A673 (cell line): ENCODE measurements at regions not wholly inside any gene's neighbourhood (a gene's known extent, or its start where the extent isn't known, plus 50 kb on each side); places are given as distances from the start of the nearest gene placed in this dataset.

ENCODE experiments used
- BruUV-seq: library from RNA; stranded (reverse); fragments of 400-500 nt; replicated peaks from 2 replicates; lab custom pipeline; 2021; lab: Mats Ljungman, UMichigan
- CTCF ChIA-PET: fragments of 300-600 bp; sonication (Branson Sonifier 250); formaldehyde crosslinking; loops from one replicate; lab custom pipeline; 2022; ENCODE audit warnings: antibody characterized with exemption; lab: Charles Lee
- POLR2A ChIA-PET: fragments of 300-600 bp; sonication (Branson Sonifier 250); formaldehyde crosslinking; loops from one replicate; lab custom pipeline; 2022; ENCODE audit warnings: antibody characterized with exemption; ENCODE audit not compliant: low non-redundant PET; lab: Charles Lee
- DNase-seq: peaks from one replicate; pipeline ENCODE4 v3.0.0-alpha.2; 2015; ENCODE audit warnings: low spot score
- H3K27ac ChIP-seq: fragments of 200-600 bp; sonication (generic); 2 replicates; pipeline ENCODE4 v1.5.1; 2016; ENCODE audit warnings: mixed run types, low read depth, mild to moderate bottlenecking, mixed read lengths, antibody characterized with exemption, low read length; ENCODE audit not compliant: poor library complexity, severe bottlenecking
- H3K27me3 ChIP-seq: fragments of 200-600 bp; sonication (generic); replicated peaks from 2 replicates; pipeline ENCODE4 v1.6.1; 2017; ENCODE audit warnings: mixed run types, low read depth, mild to moderate bottlenecking, mixed read lengths, antibody characterized with exemption, low read length; ENCODE audit not compliant: insufficient read depth, poor library complexity
- H3K36me3 ChIP-seq: fragments of 200-600 bp; sonication (generic); 2 replicates; pipeline ENCODE4 v1.6.1; 2016; ENCODE audit warnings: mixed run types, mild to moderate bottlenecking, mixed read lengths, antibody characterized with exemption, low read length; ENCODE audit not compliant: insufficient read depth, poor library complexity, severe bottlenecking
- H3K4me1 ChIP-seq: fragments of 200-600 bp; sonication (generic); 2 replicates; pipeline ENCODE4 v1.6.1; 2017; ENCODE audit warnings: mixed run types, mild to moderate bottlenecking, mixed read lengths, antibody characterized with exemption, low read length; ENCODE audit not compliant: insufficient read depth, poor library complexity, severe bottlenecking
- H3K4me3 ChIP-seq: fragments of 200-600 bp; sonication (generic); 2 replicates; pipeline ENCODE4 v1.5.1; 2016; ENCODE audit warnings: low read depth, mixed run types, mild to moderate bottlenecking, mixed read lengths, low read length; ENCODE audit not compliant: poor library complexity, severe bottlenecking
- H3K9me3 ChIP-seq: fragments of 200-600 bp; sonication (generic); 2 replicates; pipeline ENCODE4 v1.6.1; 2016; ENCODE audit warnings: mixed run types, low read depth, mild to moderate bottlenecking, mixed read lengths, antibody characterized with exemption, low read length; ENCODE audit not compliant: poor library complexity, severe bottlenecking
- EZH2 ChIP-seq: fragments of 200-600 bp; sonication (generic); IDR thresholded peaks from 2 replicates; pipeline ENCODE4 v1.6.1; 2017; ENCODE audit warnings: borderline replicate concordance, low read depth, mild to moderate bottlenecking, mixed read lengths, antibody characterized with exemption, low read length; ENCODE audit not compliant: poor library complexity, severe bottlenecking
- intact Hi-C: fragments of 100-400 bp; cut with micrococcal nuclease; formaldehyde crosslinking; loops from one replicate; pipeline ENCODE4 v1.10.0; 2022; ENCODE audit not compliant: unreplicated experiment
- TF ChIP-seq, protein P1 (sequence below): fragments of 300-800, 200-600 bp; sonication (generic); conservative IDR thresholded peaks from 2 replicates; pipeline ENCODE4 v1.5.1; 2017; ENCODE audit warnings: low read depth, mild to moderate bottlenecking, antibody characterized with exemption, low read length, moderate library complexity, mixed read lengths

DNA sequence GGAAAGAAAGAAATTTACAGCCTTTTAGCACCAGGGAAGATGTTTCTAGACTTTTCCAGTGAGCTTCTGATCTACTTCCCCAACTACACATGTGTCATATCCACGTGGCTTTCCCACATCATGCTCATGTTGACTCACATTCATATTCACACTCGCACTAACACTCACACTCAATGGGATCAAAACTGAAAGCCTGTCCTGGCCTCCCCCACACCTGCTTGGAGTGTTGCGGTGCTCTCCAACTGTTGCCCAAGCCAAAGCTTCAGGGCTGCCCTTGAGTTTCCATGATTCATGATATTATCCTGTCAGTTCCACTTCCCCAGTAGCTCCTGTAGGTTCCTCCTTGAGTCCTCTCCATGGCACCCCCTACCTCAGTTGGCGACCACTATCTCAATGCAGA is 444.4 kb downstream of the GATA3 start:
- no peak for DNase-seq
- no peaks in the 10 kb centered on the region for H3K4me1 ChIP-seq
- H3K27ac ChIP-seq, result no peak overlapping the region
- H3K9me3 ChIP-seq, result no peaks in the 10 kb centered on the region
- intact Hi-C loops, result no loop called here
- H3K27me3 ChIP-seq, result no peaks in the 10 kb centered on the region
- BruUV-seq, result no TSS peak
- ChIA-PET POLR2A (interaction anchor here (0.6 kb wide), 1 partner anchor 15 kb away, joined by 11 read pairs; no protein-coding TSS in a partner anchor), CTCF (no interaction called here)
- H3K36me3 ChIP-seq, result no peaks in the 10 kb centered on the region
- no peak overlapping the region for H3K4me3 ChIP-seq
- no peak for TF ChIP-seq EZH2
- TF ChIP-seq, protein P1, sequence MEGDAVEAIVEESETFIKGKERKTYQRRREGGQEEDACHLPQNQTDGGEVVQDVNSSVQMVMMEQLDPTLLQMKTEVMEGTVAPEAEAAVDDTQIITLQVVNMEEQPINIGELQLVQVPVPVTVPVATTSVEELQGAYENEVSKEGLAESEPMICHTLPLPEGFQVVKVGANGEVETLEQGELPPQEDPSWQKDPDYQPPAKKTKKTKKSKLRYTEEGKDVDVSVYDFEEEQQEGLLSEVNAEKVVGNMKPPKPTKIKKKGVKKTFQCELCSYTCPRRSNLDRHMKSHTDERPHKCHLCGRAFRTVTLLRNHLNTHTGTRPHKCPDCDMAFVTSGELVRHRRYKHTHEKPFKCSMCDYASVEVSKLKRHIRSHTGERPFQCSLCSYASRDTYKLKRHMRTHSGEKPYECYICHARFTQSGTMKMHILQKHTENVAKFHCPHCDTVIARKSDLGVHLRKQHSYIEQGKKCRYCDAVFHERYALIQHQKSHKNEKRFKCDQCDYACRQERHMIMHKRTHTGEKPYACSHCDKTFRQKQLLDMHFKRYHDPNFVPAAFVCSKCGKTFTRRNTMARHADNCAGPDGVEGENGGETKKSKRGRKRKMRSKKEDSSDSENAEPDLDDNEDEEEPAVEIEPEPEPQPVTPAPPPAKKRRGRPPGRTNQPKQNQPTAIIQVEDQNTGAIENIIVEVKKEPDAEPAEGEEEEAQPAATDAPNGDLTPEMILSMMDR, result no peak

DNA sequence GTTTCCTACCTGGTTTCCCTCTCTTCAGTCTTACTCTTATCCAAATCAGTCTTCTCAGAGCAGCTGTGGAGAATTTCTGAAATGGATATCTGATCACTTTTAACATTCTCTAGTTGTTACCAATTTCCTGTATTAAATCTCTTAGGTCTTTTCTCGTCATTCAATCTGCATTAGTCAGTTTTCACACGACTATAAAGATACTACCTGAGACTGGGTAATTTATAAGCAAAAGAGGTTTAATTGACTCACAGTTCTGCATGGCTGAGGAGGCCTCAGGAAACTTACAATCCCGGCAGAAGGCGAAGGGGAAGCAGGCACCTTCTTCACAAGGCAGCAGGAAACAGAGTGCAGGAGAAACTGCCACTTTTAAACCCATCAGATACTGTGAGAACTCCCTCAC is 444.8 kb downstream of the GATA3 start:
- CTCF ChIA-PET, result no interaction called here

DNA sequence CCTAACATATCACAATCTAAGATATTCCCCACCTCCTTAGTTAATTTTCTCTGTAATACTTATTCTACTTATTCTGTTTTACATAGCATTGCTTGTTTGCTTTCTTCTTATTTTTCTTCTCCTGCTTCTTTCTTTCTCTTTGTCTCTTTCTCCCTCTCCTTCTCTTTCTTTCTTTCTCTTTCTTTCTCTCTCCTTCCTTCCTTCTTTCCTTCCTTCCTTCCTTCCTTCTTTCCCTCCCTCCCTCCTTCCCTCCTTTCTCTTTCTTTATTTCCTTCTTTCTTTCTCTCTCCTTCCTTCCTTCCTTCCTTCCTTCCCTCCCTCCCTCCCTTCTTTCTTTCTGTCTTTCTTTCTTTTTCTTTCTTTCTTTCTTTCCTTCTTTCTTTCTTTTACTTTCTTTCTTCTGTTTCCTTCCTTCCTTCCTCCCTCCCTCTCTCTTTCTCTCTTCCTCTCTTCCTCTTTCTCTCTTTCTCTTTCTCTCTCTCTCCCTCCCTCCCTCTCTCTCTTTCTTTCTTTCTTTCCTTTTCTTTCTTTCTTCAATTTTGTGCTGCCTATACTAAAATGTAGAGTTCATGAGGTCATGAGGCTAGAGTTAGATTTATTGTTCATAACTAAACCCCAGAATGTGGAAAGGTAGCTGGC is 445.4 kb downstream of the GATA3 start:
- ChIA-PET CTCF (no interaction called here), POLR2A (interaction anchor here (0.6 kb wide), 1 partner anchor 14 kb away, joined by 11 read pairs; no protein-coding TSS in a partner anchor)
- no peak for DNase-seq
- no TSS peak for BruUV-seq
- Histone ChIP-seq H3K4me1 (no peaks in the 10 kb centered on the region), H3K36me3 (no peaks in the 10 kb centered on the region), H3K27me3 (no peaks in the 10 kb centered on the region), H3K9me3 (no peaks in the 10 kb centered on the region), H3K4me3 (no peak overlapping the region), H3K27ac (no peak overlapping the region)
- no peak for TF ChIP-seq EZH2
- TF ChIP-seq, protein P1, result no peak
- intact Hi-C loops, result no loop called here

More for the DNA sequence above, 444.8 kb downstream of the GATA3 start:
- Histone ChIP-seq H3K27ac (no peak overlapping the region), H3K4me1 (no peaks in the 10 kb centered on the region), H3K9me3 (no peaks in the 10 kb centered on the region), H3K4me3 (no peak overlapping the region), H3K36me3 (no peaks in the 10 kb centered on the region), H3K27me3 (no peaks in the 10 kb centered on the region)
- intact Hi-C loops, result no loop called here
- no peak for DNase-seq
- BruUV-seq, result no TSS peak
- TF ChIP-seq EZH2, result no peak
- TF ChIP-seq, protein P1, result no peak
- POLR2A ChIA-PET, result interaction anchor here (0.6 kb wide), 1 partner anchor 14 kb away, joined by 11 read pairs; no protein-coding TSS in a partner anchor
